Activated T-helper 2 cell treated with anti-CD3 and anti-CD28 coated beads, Interferon-gamma antibody, Interleukin-2, Interleukin-4, amounts not matched to agents 10 μg/mL and 5 μg/mL and 100 μg/mL, durations not matched to agents 14 hours and 24 hours and 36 hours (primary cell): ENCODE measurements at regions not wholly inside any gene's neighbourhood (a gene's known extent, or its start where the extent isn't known, plus 50 kb on each side); places are given as distances from the start of the nearest gene placed in this dataset.

ENCODE experiments used
- DNase-seq: peaks from one replicate; pipeline ENCODE4 v3.0.0; 2021; ENCODE audit warnings: low spot score
- H3K27ac Mint-ChIP-seq: one replicate; pipeline ENCODE4 v1.8.0; 2021; ENCODE audit warnings: mixed read lengths
- H3K27me3 Mint-ChIP-seq: one replicate; pipeline ENCODE4 v1.8.0; 2021; ENCODE audit warnings: low read depth, mixed read lengths
- H3K36me3 Mint-ChIP-seq: one replicate; pipeline ENCODE4 v1.8.0; 2021; ENCODE audit warnings: low read depth, mixed read lengths
- H3K4me1 Mint-ChIP-seq: one replicate; pipeline ENCODE4 v1.8.0; 2021; ENCODE audit warnings: low read depth, mixed read lengths
- H3K4me3 Mint-ChIP-seq: one replicate; pipeline ENCODE4 v1.8.0; 2021; ENCODE audit warnings: low read depth, mild to moderate bottlenecking, moderate library complexity, mixed read lengths
- H3K9me3 Mint-ChIP-seq: one replicate; pipeline ENCODE4 v1.8.0; 2021; ENCODE audit warnings: mixed read lengths
- intact Hi-C: fragments of 100-400 bp; cut with micrococcal nuclease; formaldehyde crosslinking; loops from one replicate; pipeline ENCODE4 v1.15.1; 2023

DNA sequence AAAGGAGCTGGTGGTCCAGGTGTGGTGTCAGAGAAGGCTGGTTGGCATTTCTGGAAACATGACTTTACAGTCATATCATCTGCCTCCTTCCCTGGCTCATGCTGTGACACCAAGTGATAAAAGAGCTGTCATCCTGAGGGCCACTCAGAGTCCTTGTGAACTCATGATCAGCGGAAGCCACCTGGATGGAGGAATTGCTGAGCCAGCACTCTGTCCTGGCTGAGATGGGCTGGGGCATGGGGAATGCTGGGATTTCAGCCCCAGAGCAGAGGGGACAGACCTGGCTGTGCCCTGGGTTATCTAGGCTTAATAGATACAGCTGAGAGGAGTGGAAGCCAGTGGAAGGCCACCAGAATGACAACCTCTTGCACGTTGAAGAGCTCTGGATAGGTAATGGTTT is 214.3 kb downstream of the DHX35 start:
- Mint-ChIP-seq H3K9me3 (no peaks in the 10 kb centered on the region), H3K27ac (no peak overlapping the region), H3K4me3 (no peak overlapping the region), H3K36me3 (no peaks in the 10 kb centered on the region), H3K27me3 (peaks cover 2% of the 10 kb centered on the region), H3K4me1 (no peaks in the 10 kb centered on the region)
- intact Hi-C loops: no loop called here
- no peak for DNase-seq

- DNase-seq: no peak
- no peaks in the 10 kb centered on the region for H3K9me3 Mint-ChIP-seq
- H3K27ac Mint-ChIP-seq: no peak overlapping the region
- H3K4me1 Mint-ChIP-seq: no peaks in the 10 kb centered on the region
- H3K36me3 Mint-ChIP-seq: no peaks in the 10 kb centered on the region
- H3K27me3 Mint-ChIP-seq: no peaks in the 10 kb centered on the region
- intact Hi-C loops: no loop called here
- no peak overlapping the region for H3K4me3 Mint-ChIP-seq
These were observed 208.8 kb downstream of the DHX35 start for GRCh38 chr20:39170896-39171463.

- Mint-ChIP-seq H3K4me1 (no peaks in the 10 kb centered on the region), H3K9me3 (no peaks in the 10 kb centered on the region), H3K27me3 (no peaks in the 10 kb centered on the region), H3K36me3 (no peaks in the 10 kb centered on the region), H3K27ac (no peak overlapping the region), H3K4me3 (no peak overlapping the region)
- no peak for DNase-seq
- intact Hi-C loops: no loop called here
These were observed 203.0 kb downstream of the DHX35 start for GRCh38 chr20:39165099-39165498.

DNA sequence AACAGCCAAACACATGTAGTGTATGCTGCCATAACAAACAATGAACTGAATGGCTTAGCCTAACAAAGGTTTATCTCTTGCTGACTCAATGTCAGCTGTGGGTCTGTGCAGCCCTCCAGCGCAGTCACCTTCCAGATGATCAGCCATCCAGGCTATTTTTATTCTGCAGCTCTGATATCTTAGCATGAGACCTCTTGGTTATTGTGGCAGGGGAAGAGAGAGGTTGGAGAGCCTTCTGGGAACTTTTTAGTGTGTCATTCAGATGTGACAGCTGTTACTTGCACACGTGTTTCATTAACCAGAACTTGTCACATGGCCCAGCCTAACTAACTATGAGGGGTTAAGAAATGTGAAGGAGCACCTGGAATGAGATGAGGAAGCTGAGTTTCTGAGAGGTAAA is 202.5 kb downstream of the DHX35 start:
- Mint-ChIP-seq H3K9me3 (no peaks in the 10 kb centered on the region), H3K27ac (no peak overlapping the region), H3K4me3 (no peak overlapping the region), H3K4me1 (no peaks in the 10 kb centered on the region), H3K36me3 (no peaks in the 10 kb centered on the region), H3K27me3 (no peaks in the 10 kb centered on the region)
- no peak for DNase-seq
- intact Hi-C loops: no loop called here

GRCh38 chr20:39163993-39164392 is 201.8 kb downstream of the DHX35 start:
- H3K27me3 Mint-ChIP-seq: no peaks in the 10 kb centered on the region
- no peaks in the 10 kb centered on the region for H3K4me1 Mint-ChIP-seq
- intact Hi-C loops: no loop called here
- H3K4me3 Mint-ChIP-seq: no peak overlapping the region
- no peak for DNase-seq
- H3K36me3 Mint-ChIP-seq: no peaks in the 10 kb centered on the region
- no peaks in the 10 kb centered on the region for H3K9me3 Mint-ChIP-seq
- H3K27ac Mint-ChIP-seq: no peak overlapping the region

DNA sequence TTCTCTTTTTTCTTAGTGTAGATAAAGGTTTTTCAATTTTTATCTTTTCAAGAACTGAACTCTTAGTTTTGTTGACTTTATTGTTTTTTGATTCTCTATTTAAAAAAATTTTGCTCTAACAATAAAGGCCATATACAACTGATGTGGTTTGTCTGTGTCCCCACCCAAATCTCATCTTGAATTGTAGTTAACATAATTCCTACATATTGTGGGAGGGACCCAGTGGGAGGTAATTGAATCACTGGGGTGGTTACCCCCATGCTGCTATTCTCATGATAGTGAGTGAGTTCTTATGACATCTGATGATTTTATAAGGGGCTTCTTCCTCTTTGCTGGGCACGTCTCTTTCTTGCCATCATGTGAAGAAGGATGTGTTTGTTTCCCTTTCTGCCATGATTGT is 199.8 kb downstream of the DHX35 start:
- Mint-ChIP-seq H3K9me3 (no peaks in the 10 kb centered on the region), H3K27me3 (no peaks in the 10 kb centered on the region), H3K36me3 (no peaks in the 10 kb centered on the region), H3K4me3 (no peak overlapping the region), H3K4me1 (no peaks in the 10 kb centered on the region), H3K27ac (no peak overlapping the region)
- DNase-seq: no peak
- intact Hi-C loops: no loop called here

GRCh38 chr20:39155971-39156370 is 193.8 kb downstream of the DHX35 start:
- Mint-ChIP-seq H3K4me3 (no peak overlapping the region), H3K27ac (no peak overlapping the region), H3K4me1 (no peaks in the 10 kb centered on the region), H3K27me3 (peaks cover 2% of the 10 kb centered on the region), H3K36me3 (no peaks in the 10 kb centered on the region), H3K9me3 (no peaks in the 10 kb centered on the region)
- DNase-seq: no peak
- intact Hi-C loops: no loop called here

DNA sequence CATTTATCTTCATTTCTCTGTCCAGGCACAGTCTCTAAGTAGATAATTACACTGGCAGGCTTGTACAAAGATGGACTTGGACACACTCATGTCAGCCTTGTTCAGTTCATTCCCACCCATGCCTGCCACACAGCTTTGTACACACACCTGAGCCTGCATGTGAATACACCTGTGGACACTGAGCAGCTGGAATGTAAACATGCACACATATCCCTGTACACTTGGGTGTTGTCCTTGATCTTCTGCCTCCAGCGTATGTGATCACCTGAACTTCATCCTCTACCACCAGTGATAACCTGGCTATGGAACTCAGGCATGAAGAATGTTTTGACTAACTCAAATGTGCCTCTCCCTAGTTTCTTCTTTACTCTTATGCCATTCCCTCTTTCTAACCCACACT is 190.6 kb downstream of the DHX35 start:
- Mint-ChIP-seq H3K36me3 (no peaks in the 10 kb centered on the region), H3K27ac (no peak overlapping the region), H3K9me3 (no peaks in the 10 kb centered on the region), H3K4me1 (no peaks in the 10 kb centered on the region), H3K27me3 (peaks cover 3% of the 10 kb centered on the region), H3K4me3 (no peak overlapping the region)
- DNase-seq: no peak
- intact Hi-C loops: no loop called here

- Mint-ChIP-seq H3K36me3 (no peaks in the 10 kb centered on the region), H3K4me1 (no peaks in the 10 kb centered on the region), H3K27ac (no peak overlapping the region), H3K4me3 (no peak overlapping the region), H3K9me3 (no peaks in the 10 kb centered on the region), H3K27me3 (peaks cover 3% of the 10 kb centered on the region)
- intact Hi-C loops: no loop called here
- no peak for DNase-seq
These were observed 190.0 kb downstream of the DHX35 start for GRCh38 chr20:39152126-39152525.

GRCh38 chr20:39150501-39150900 is 188.4 kb downstream of the DHX35 start:
- no peak overlapping the region for H3K27ac Mint-ChIP-seq
- no peaks in the 10 kb centered on the region for H3K9me3 Mint-ChIP-seq
- no peak overlapping the region for H3K4me3 Mint-ChIP-seq
- peaks cover 1% of the 10 kb centered on the region for H3K27me3 Mint-ChIP-seq
- no peaks in the 10 kb centered on the region for H3K4me1 Mint-ChIP-seq
- intact Hi-C loops: no loop called here
- H3K36me3 Mint-ChIP-seq: no peaks in the 10 kb centered on the region
- no peak for DNase-seq

DNA sequence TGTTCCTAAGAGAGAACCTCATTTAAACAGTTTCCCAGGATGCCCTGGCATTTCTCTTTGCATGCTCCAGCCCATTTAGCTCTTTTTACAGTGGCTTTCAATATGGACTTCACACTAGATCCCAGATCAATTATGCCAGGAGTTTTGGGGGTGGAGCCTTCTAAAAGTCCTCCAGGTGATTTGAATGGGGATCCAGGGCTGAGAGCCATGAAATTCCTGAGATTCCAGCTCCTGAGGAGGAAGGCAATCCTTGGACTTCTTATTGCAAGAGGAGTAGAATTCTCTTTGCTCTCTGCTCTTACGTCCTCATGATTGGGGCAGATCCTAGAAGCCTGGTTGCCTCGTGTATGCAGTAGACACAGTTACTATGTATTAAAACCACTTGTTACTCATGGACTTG is 184.2 kb downstream of the DHX35 start:
- H3K27me3 Mint-ChIP-seq: peaks cover 1% of the 10 kb centered on the region
- DNase-seq: no peak
- H3K4me3 Mint-ChIP-seq: no peak overlapping the region
- no peaks in the 10 kb centered on the region for H3K9me3 Mint-ChIP-seq
- intact Hi-C loops: no loop called here
- H3K27ac Mint-ChIP-seq: no peak overlapping the region
- peaks cover 2% of the 10 kb centered on the region for H3K4me1 Mint-ChIP-seq
- no peaks in the 10 kb centered on the region for H3K36me3 Mint-ChIP-seq

- peaks cover 1% of the 10 kb centered on the region for H3K27me3 Mint-ChIP-seq
- H3K4me1 Mint-ChIP-seq: peaks cover 2% of the 10 kb centered on the region
- H3K9me3 Mint-ChIP-seq: no peaks in the 10 kb centered on the region
- H3K36me3 Mint-ChIP-seq: no peaks in the 10 kb centered on the region
- DNase-seq: no peak
- intact Hi-C loops: no loop called here
- H3K4me3 Mint-ChIP-seq: no peak overlapping the region
- no peak overlapping the region for H3K27ac Mint-ChIP-seq
These were observed 183.8 kb downstream of the DHX35 start for GRCh38 chr20:39145921-39146320.

- no peak for DNase-seq
These were observed 182.6 kb downstream of the DHX35 start for GRCh38 chr20:39144757-39145156.

DNA sequence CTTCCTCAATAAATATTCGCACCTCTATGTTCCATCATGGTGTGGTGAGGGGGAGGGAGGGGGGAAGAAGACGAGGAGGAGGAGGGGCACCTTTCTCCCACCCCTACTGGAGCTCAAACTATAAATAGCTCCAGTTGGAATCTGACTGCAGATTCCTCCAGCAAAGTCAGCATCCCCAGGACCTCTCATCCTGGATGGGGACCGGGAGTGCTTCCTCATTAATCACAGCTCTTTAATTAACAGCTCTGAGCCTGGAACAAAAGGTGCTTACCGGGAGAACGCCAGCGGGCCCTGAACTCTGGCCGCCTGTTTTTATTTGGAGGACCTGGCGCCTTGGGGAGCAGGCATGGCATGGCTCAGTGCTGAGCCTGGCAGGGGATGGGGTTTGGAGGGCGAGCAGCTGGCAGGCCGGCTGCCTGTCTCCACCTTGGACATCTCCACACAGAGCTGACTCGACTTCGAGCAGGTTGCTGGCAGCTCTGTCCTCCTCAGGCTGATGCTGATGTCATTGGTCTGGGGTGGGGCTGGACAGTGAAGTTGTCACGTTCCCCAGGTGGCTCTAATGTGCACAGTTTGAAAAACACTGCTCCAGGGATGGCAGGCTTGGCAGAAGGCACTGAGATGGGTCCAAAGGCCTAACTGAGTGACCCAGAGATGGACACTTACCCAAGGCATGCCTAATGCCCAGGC is 180.4 kb downstream of the DHX35 start:
- no peak overlapping the region for H3K4me3 Mint-ChIP-seq

More at GRCh38 chr20:39144757-39145156, 182.6 kb downstream of the DHX35 start:
- Mint-ChIP-seq H3K4me3 (no peak overlapping the region), H3K27ac (no peak overlapping the region), H3K9me3 (no peaks in the 10 kb centered on the region), H3K36me3 (no peaks in the 10 kb centered on the region), H3K27me3 (peaks cover 1% of the 10 kb centered on the region), H3K4me1 (peaks cover 2% of the 10 kb centered on the region)
- intact Hi-C loops: no loop called here

More for the DNA sequence above, 180.4 kb downstream of the DHX35 start:
- Mint-ChIP-seq H3K4me1 (peaks cover 2% of the 10 kb centered on the region), H3K27me3 (no peaks in the 10 kb centered on the region), H3K9me3 (no peaks in the 10 kb centered on the region), H3K36me3 (no peaks in the 10 kb centered on the region), H3K27ac (no peak overlapping the region)
- intact Hi-C loops: no loop called here
- no peak for DNase-seq
